Hepatocyte (in vitro differentiated cells): ENCODE measurements at regions not wholly inside any gene's neighbourhood (a gene's known extent, or its start where the extent isn't known, plus 50 kb on each side); places are given as distances from the start of the nearest gene placed in this dataset.
"Not testable (repeated sequence)": the region's sequence is repeated elsewhere in the genome, so short reads cannot be mapped to it uniquely, and the experiment has no call there.

Experiments used
- DNase-seq: peaks from one replicate; pipeline ENCODE4 v3.0.0-alpha.2; 2016; ENCODE audit warnings: low spot score
- H2AFZ ChIP-seq: fragments of 200-600 bp; sonication (generic); 2 replicates; pipeline ENCODE4 v1.6.0; 2016; ENCODE audit warnings: antibody characterized with exemption, mild to moderate bottlenecking
- H3K27ac ChIP-seq: fragments of 200-600 bp; sonication (generic); 2 replicates; pipeline ENCODE4 v1.5.1; 2016; ENCODE audit warnings: mild to moderate bottlenecking
- H3K27me3 ChIP-seq: fragments of 200-600 bp; sonication (generic); 2 replicates; pipeline ENCODE4 v1.6.1; 2016
- H3K36me3 ChIP-seq: fragments of 200-600 bp; sonication (generic); replicated peaks from 2 replicates; pipeline ENCODE4 v1.5.1; 2016; ENCODE audit warnings: low read depth; ENCODE audit not compliant: insufficient read depth
- H3K4me1 ChIP-seq: fragments of 200-600 bp; sonication (generic); 2 replicates; pipeline ENCODE4 v1.5.1; 2016; ENCODE audit warnings: mild to moderate bottlenecking, moderate library complexity; ENCODE audit not compliant: insufficient read depth
- H3K4me2 ChIP-seq: fragments of 200-600 bp; sonication (generic); 2 replicates; pipeline ENCODE4 v1.6.0; 2016
- H3K4me3 ChIP-seq: fragments of 200-600 bp; sonication (generic); 2 replicates; pipeline ENCODE4 v1.5.1; 2016; ENCODE audit warnings: mild to moderate bottlenecking
- H3K79me2 ChIP-seq: fragments of 200-600 bp; sonication (generic); 2 replicates; pipeline ENCODE4 v1.6.0; 2017; ENCODE audit warnings: mild to moderate bottlenecking
- H3K9me2 ChIP-seq: fragments of 200-600 bp; sonication (generic); replicated peaks from 2 replicates; pipeline ENCODE4 v1.6.0; 2017; ENCODE audit warnings: mild to moderate bottlenecking; ENCODE audit not compliant: insufficient read depth
- H3K9me3 ChIP-seq: fragments of 200-600 bp; sonication (generic); 2 replicates; pipeline ENCODE4 v1.5.1; 2016; ENCODE audit warnings: low read depth, mild to moderate bottlenecking
- H4K20me1 ChIP-seq: fragments of 200-600 bp; sonication (generic); 2 replicates; pipeline ENCODE4 v1.6.0; 2016; ENCODE audit warnings: mild to moderate bottlenecking; ENCODE audit not compliant: insufficient read depth, poor library complexity, severe bottlenecking
- CTCF ChIP-seq: fragments of 200-600 bp; sonication (generic); IDR thresholded peaks from 2 replicates; pipeline ENCODE4 v1.5.1; 2016; ENCODE audit warnings: antibody characterized with exemption, mild to moderate bottlenecking; ENCODE audit not compliant: poor library complexity
- EZH2 ChIP-seq: fragments of 200-600 bp; sonication (generic); IDR thresholded peaks from 2 replicates; pipeline ENCODE4 v1.6.1; 2016; ENCODE audit warnings: antibody characterized with exemption, mild to moderate bottlenecking, borderline replicate concordance
- EZH2phosphoT487 ChIP-seq: fragments of 200-600 bp; sonication (generic); IDR thresholded peaks from one replicate; pipeline ENCODE4 v1.6.1; 2018; ENCODE audit warnings: antibody characterized with exemption, mild to moderate bottlenecking, low read depth, moderate library complexity; ENCODE audit not compliant: unreplicated experiment, severe bottlenecking
- WGBS: methylation state at CpG from one replicate; pipeline ENCODE4 v1.1.6; 2016; ENCODE audit warnings: low lambda C conversion rate; ENCODE audit errors: missing lambda C conversion rate; 5-methylcytosine and 5-hydroxymethylcytosine counted together

- 67% methylated on average over 10 of the region's 13 CpGs for WGBS
- peak overlapping the region; percentile 1 for H3K4me2 ChIP-seq
- no peak overlapping the region for H2AFZ ChIP-seq
- no peaks in the 10 kb centered on the region for H3K79me2 ChIP-seq
- H3K36me3 ChIP-seq: no peaks in the 10 kb centered on the region
- no peaks in the 10 kb centered on the region for H3K9me2 ChIP-seq
- no peak for TF ChIP-seq CTCF
- no peak for TF ChIP-seq EZH2phosphoT487
- no peak for TF ChIP-seq EZH2
- peaks cover 15% of the 10 kb centered on the region for H3K4me1 ChIP-seq
- H3K27me3 ChIP-seq: no peaks in the 10 kb centered on the region
- no peak for DNase-seq
- no peak overlapping the region for H3K4me3 ChIP-seq
- H4K20me1 ChIP-seq: no peaks in the 10 kb centered on the region
- H3K9me3 ChIP-seq: no peaks in the 10 kb centered on the region
- peak overlapping the region; percentile 48 for H3K27ac ChIP-seq
Observed at GRCh38 chr10:78464856-78465267, 431.2 kb downstream of the RPS24 start.

GRCh38 chr10:78465431-78465830 lies 431.8 kb downstream of the RPS24 start:
- Histone ChIP-seq H3K27me3 (no peaks in the 10 kb centered on the region), H4K20me1 (no peaks in the 10 kb centered on the region), H3K27ac (peak overlapping the region; percentile 32), H3K4me3 (no peak overlapping the region), H3K4me2 (peak overlapping the region; percentile 1), H2AFZ (no peak overlapping the region), H3K4me1 (peaks cover 10% of the 10 kb centered on the region), H3K79me2 (no peaks in the 10 kb centered on the region), H3K9me2 (no peaks in the 10 kb centered on the region), H3K36me3 (no peaks in the 10 kb centered on the region), H3K9me3 (no peaks in the 10 kb centered on the region)
- 85% methylated on average over 2 of the region's 2 CpGs for WGBS
- TF ChIP-seq EZH2phosphoT487 (no peak), CTCF (no peak), EZH2 (no peak)
- no peak for DNase-seq

DNA sequence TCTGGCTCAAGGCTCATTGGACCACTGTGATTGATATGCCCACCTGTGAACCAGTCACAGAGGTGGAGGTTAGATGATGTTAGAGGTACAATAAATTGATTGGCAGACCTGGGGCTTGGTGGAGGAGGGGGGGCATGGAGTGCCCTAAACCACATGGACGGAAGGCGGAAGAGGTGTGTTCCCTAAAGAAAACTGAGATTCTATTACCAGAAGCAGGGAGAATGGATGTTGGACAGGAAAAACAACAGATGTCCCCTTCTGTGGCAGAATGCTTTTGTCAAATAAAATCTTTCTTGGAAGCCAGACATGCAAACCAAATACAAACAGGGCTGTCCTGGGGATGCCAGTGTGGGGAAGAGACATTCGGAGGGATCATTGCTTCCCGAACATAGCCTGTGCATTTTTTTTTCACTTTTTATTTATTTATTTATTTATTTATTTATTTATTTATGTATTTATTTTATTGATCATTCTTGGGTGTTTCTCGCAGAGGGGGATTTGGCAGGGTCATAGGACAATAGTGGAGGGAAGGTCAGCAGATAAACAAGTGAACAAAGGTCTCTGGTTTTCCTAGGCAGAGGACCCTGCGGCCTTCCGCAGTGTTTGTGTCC lies 433.9 kb downstream of the RPS24 start:
- H3K27me3 ChIP-seq: no peaks in the 10 kb centered on the region
- H4K20me1 ChIP-seq: no peaks in the 10 kb centered on the region
- H3K27ac ChIP-seq: peak overlapping the region; percentile 40
- no peaks in the 10 kb centered on the region for H3K9me3 ChIP-seq
- TF ChIP-seq CTCF (no peak), EZH2 (no peak), EZH2phosphoT487 (no peak)
- WGBS: 72% methylated on average over 6 of the region's 7 CpGs
- no peaks in the 10 kb centered on the region for H3K36me3 ChIP-seq
- H3K9me2 ChIP-seq: no peaks in the 10 kb centered on the region
- no peak overlapping the region for H3K4me3 ChIP-seq
- no peak overlapping the region for H2AFZ ChIP-seq
- no peak overlapping the region for H3K4me2 ChIP-seq
- DNase-seq: no peak
- no peaks in the 10 kb centered on the region for H3K79me2 ChIP-seq
- H3K4me1 ChIP-seq: peaks cover 27% of the 10 kb centered on the region

DNA sequence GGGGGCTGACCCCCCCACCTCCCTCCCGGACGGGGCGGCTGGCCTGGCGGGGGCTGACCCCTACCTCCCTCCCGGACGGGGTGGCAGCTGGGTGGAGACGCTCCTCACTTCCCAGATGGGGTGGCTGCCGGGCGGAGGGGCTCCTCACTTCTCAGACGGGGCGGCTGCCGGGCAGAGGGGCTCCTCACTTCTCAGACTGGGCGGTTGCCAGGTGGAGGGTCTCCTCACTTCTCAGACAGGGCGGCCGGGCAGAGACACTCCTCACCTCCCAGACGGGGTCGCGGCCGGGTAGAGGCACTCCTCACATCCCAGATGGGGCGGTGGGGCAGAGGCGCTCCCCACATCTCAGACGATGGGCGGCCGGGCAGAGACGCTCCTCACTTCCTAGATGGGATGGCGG lies 435.1 kb downstream of the RPS24 start:
- not testable (repeated sequence) for H3K27me3 ChIP-seq, H2AFZ ChIP-seq, H3K79me2 ChIP-seq, H3K9me3 ChIP-seq, H3K9me2 ChIP-seq, H3K27ac ChIP-seq, H3K4me2 ChIP-seq, H4K20me1 ChIP-seq, H3K4me3 ChIP-seq, DNase-seq, H3K36me3 ChIP-seq
- peaks cover 27% of the 10 kb centered on the region for H3K4me1 ChIP-seq
- WGBS: 98% methylated on average over 9 of the region's 26 CpGs
